ENCODE measurements at regions not wholly inside any gene's neighbourhood (a gene's known extent, or its start where the extent isn't known, plus 50 kb on each side); places are given as distances from the start of the nearest gene placed in this dataset.
A peak's percentile ranks its signal among the peaks of the same experiment; 100 is the strongest.

DNA sequence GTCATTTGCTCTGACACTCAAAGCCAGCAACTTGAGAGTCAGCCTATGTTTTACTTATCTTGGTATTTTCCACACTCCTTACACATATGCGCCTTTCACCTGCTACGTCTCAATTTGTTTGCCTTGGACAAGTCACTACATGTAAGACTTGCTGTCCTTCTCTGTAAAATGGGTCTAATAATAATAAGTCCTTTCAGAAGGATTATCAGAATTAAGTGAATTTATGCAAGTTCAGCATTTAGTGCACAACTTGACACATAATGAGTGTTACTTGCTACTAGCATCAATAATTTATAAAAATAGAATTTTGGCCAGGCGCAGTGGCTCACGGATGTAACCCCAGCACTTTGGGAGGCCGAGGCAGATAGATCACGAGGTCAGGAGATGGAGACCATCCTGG, 71.1 kb upstream of the UBL3 start:
- DNase-seq, result no peak

GRCh38 chr13:29920025-29920643, 69.7 kb upstream of the UBL3 start:
- no peak for DNase-seq

DNA sequence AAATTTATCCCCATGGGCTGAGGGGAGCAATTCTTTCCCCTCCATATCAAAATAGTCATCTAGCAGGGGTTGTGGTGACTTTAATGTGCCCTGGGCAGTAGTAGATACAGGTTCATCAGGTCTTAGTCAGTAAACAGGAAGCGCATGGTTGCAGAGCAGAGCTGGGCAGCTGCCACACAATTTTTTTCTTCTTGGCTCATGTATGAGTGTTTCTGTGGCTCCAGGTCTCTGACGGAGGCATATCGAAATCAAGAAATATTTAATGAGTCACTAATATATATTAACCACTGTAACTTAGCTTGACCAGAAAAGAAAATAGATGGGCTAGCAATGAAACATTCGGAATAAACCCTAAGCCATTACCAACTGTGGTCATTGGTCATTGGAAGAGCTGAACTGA, 68.4 kb upstream of the UBL3 start:
- DNase-seq, result no peak

GRCh38 chr13:29917650-29918049, 67.2 kb upstream of the UBL3 start:
- DNase-seq, result no peak

- no peak for DNase-seq
These were observed 64.2 kb upstream of the UBL3 start for GRCh38 chr13:29914581-29914980.

DNA sequence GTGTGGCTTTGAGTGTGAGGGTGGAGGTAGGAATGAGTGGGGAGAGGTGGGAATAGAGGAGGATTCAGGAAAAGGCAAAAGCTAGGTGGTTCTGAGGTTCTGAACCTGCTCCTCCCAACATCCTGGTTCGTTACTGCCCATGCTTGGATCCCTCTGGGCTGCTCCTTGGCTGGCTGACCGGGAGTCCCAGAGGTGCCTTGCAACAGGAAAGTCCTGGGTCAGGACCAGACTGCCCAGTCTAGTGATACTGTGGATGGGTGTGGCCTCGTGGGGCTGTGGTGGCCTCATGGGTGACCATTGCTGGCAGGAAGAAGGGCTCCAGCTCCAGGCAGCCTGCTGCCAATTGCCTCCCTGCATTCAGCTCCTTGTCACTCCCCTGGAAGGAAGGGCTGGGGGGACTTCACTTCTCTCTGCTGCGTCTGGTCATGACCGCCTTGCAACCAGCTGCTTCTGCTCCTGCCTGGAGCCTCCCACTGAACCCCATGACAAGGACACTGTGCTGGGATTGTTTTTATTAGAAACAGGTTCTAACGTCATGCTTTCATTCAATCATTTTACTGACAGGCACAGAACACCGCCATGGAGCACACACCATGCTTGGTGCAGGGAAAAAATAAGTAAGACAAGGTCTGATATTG, 61.5 kb upstream of the UBL3 start:
- no peak for DNase-seq

DNA sequence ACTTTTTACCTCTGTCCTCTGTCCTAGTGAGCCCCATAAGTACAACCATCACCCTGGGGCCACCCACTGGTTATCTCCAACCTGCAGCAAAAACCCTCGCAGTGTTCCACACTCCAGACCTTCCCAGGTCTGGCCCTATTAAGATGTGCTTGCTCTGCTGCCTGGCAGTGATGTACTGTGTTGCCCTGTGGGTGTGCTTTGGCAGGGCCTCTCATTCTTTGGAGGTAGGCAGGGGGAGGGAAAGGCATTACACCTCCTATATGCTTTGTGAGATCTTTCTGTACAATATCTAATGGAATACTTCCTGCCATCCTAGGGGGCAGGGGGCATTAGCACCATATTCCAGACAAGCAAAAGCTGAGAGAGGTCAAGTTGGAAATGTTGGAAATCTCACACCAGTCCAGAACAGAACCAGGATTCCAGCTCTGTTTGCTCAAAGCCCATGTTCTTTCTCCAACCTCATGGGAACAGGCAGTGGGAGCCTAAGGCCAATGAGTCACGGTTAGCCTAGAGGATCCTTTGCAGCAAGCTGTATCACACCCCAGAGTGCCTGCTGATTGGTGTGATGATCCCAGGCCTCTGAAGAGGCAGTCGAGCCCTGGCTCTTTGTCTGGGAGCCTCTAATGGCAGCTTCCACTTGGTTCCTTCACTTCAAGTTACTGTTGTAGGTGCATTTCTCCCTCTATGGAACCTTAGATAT, 59.7 kb upstream of the UBL3 start:
- no peak for DNase-seq

DNA sequence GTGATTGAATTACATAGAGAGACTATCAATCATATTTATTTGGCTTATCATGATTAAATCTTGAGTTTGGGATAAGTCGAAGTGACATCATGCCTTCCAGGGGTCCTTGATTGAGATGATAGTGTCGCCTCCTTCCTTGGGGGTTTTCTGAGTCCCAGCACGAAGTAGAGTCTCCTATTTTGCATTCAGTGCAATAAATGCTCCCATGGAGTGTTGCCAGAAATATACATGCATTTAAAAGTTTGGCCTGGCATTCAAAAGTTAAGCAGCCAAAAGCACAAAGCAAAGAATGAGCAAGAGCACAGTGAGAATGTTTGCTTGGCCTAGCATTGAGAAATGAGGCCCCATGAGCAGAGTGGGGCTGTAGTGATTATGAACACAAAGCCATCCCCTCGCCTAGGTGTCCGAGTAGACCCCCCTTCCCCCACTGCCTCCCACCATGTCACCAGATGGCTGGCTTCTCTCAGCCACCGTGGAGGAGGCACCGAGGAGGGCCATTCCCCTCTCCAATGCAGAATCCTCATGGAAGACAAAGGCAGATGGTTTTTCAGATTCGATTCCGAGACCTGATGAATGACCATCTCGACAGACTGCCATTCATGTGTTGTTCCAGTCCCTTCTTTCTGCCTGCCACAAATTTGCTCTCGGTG, 58.8 kb upstream of the UBL3 start:
- DNase-seq, result no peak

- DNase-seq, result peak; percentile 59
These were observed 58.1 kb upstream of the UBL3 start for GRCh38 chr13:29908416-29909080.

GRCh38 chr13:29907670-29908069, 57.3 kb upstream of the UBL3 start:
- no peak for DNase-seq

DNA sequence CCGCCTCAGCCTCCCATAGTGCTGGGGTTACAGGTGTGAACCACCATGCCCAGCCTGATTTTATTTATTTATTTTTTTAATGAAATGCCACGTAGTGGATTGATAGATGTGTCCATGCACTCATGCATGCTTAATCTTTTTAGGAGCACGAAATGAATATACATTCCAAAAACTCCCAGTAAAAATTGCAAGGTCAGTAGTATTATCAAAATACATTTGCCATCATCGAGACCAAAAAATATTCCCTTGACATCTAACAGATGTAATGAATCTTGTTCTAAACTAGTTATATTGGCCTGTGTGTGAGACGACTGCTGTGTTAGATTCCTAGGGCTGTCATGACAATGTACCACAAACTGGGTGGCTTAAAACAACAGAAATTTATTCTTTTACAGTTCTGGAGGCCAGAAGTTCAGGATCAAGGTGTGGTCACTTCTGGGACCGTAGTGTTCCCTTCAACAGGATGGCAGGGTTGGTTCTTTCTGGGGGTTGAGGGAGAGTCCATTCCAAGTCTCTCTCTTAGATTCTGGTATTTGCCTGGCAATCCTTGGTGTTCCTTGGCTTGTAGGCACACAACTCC, 56.1 kb upstream of the UBL3 start:
- DNase-seq, result no peak

DNA sequence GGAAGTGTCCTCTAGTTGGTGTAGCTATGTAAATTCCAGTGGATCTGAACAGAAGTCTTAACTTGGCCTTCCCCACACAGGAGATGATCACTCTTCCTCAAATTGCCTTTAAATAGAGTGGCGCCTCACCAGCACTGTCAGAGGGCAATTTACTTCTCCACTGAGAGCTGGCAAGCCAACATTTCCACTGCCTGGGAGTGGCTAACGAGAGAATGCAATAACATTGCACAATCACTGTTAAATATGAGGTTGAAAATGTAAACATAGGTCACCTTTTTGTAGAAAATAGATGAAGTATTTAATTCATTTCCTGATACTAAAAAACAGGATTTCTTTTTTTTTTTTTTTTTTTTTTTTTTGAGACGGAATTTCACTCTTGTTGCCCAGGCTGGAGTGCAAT, 55.4 kb upstream of the UBL3 start:
- DNase-seq, result no peak

GRCh38 chr13:29903996-29904395, 53.6 kb upstream of the UBL3 start:
- no peak for DNase-seq

DNA sequence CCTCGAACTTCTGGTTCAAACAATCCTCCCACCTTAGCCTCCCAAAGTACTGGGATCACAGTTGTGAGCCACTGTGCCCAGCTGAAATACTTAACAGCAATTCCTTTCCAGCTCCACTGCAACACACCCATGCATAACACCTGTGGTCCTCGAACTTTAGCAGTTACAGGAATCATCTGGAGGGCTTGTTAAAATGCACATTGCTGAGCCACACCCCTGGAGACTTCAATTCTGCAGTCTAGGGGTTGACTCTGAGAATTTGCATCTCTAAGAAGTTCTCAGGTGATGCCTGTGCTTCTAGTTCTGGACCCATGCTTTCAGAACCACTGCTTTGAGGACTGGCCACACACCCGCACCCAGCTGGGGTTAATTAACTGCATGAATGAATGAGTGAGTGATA, 53.1 kb upstream of the UBL3 start:
- no peak for DNase-seq

GRCh38 chr13:29902632-29903305, 52.4 kb upstream of the UBL3 start:
- no peak for DNase-seq

GRCh38 chr13:29901710-29902631, 51.6 kb upstream of the UBL3 start:
- DNase-seq, result peak; percentile 79
